Fibroblast of pulmonary artery (primary cell): ENCODE measurements at regions not wholly inside any gene's neighbourhood (a gene's known extent, or its start where the extent isn't known, plus 50 kb on each side); places are given as distances from the start of the nearest gene placed in this dataset.

Experiments used
- DNase-seq: peaks from one replicate; pipeline ENCODE4 v3.0.0-alpha.2; 2010; ENCODE audit warnings: low read depth
- H3K4me3 ChIP-seq: replicated peaks from 2 replicates; pipeline ENCODE4 v1.5.1; 2011; ENCODE audit warnings: low read depth, mild to moderate bottlenecking, control low read depth, low read length, moderate library complexity
- CTCF ChIP-seq: IDR thresholded peaks from 2 replicates; pipeline ENCODE4 v1.5.1; 2011; ENCODE audit warnings: mild to moderate bottlenecking, control low read depth, low read length, inconsistent platforms; ENCODE audit errors: missing control alignments

DNA sequence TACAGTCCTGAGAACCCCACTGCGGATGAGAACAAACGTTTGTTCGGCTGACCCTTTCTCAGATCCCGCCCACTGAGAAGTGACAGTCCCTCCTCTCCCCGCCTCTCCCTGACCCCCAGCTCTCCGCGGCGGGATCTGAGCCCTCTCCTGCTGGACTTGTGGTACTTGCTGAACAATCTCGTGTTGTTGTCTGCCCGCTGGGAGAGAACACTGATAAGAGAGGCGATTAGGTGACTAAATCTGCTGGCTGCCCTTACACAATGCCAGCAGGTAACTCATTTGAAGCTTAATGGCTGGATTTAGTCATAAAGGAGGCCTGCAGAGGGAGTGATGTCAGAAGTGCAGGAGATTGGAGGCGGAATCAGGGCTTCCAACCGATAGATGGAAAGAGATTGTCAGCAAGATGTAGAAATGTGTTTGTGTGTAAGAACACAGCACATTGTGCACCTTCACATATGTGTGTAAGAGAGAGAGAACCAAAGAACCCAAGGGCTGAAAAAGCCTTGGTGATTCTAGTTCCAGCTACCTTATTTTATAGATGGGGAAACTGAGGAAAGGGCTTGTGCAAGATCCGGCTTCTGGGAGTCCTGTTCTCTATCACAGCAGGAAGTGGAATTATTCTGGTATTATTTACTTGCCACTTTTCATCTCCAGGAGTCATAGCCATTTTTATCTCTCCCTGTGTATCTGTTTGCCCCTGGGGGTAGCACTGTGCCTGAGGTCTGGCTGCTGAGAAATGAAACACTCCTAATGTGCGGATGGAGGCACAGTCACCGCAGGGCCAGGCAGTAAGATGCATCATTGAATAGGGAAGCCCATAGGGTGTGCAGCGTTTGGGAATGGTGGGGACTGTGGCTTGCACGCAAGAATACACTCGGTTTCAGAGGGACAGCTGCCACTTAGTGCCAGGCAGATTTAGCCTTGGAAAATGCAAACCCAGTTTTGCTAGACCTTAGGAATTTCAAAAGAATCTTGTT is 203.7 kb upstream of the MSX2 start:
- no peak for DNase-seq
- no peak overlapping the region for H3K4me3 ChIP-seq
- TF ChIP-seq CTCF, result no peak

GRCh38 chr5:174521449-174521848 is 202.9 kb upstream of the MSX2 start:
- no peak for TF ChIP-seq CTCF
- DNase-seq, result no peak

DNA sequence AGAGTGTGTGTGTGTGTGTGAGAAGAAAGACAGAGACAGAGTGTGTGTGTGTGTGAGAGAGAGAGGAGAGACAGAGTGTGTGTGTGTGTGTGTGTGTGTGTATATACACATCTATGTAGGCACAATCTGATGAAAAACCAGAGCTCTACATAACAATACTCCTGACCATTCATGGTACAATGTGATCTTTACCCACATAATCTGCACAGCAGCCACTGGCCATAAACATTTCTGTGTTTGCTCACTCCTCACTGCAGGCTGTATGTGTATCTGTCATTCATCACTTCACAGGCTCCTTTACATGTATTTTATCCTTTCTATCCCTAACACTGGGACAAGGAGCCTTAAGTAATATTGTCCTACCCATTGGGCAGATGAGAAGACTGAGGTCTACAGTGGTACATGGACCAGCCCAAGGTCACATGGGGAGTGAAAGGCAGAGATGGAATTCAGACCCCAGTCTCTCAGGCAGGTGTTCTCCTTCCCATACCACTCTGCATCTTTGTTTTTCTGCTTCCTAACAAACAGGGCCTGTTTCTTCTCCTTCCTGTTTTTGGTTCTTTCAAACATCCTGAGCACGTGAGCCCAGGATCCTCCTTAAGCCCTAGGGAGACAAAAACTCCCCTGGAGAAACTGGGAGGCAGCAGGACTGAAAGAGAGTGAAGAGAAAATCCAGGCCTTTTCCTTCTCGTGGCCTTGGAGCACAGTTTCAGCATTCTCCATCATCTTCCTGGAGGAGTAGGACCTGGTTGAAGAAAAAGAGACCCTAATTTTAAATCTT is 201.7 kb upstream of the MSX2 start:
- no peak for DNase-seq
- TF ChIP-seq CTCF, result no peak
- no peak overlapping the region for H3K4me3 ChIP-seq

More at GRCh38 chr5:174521449-174521848, 202.9 kb upstream of the MSX2 start:
- no peak overlapping the region for H3K4me3 ChIP-seq

- TF ChIP-seq CTCF, result peak; percentile 22
- no peak overlapping the region for H3K4me3 ChIP-seq
- DNase-seq, result no peak
Measured at GRCh38 chr5:174523311-174524071, 200.9 kb upstream of the MSX2 start.

- no peak for TF ChIP-seq CTCF
- H3K4me3 ChIP-seq, result no peak overlapping the region
- no peak for DNase-seq
Measured at GRCh38 chr5:174524351-174524750, 200.0 kb upstream of the MSX2 start.

- DNase-seq, result no peak
- H3K4me3 ChIP-seq, result no peak overlapping the region
- no peak for TF ChIP-seq CTCF
Measured at GRCh38 chr5:174526177-174526576, 198.2 kb upstream of the MSX2 start.
